ENCODE measurements at regions not wholly inside any gene's neighbourhood (a gene's known extent, or its start where the extent isn't known, plus 50 kb on each side); places are given as distances from the start of the nearest gene placed in this dataset.

DNA sequence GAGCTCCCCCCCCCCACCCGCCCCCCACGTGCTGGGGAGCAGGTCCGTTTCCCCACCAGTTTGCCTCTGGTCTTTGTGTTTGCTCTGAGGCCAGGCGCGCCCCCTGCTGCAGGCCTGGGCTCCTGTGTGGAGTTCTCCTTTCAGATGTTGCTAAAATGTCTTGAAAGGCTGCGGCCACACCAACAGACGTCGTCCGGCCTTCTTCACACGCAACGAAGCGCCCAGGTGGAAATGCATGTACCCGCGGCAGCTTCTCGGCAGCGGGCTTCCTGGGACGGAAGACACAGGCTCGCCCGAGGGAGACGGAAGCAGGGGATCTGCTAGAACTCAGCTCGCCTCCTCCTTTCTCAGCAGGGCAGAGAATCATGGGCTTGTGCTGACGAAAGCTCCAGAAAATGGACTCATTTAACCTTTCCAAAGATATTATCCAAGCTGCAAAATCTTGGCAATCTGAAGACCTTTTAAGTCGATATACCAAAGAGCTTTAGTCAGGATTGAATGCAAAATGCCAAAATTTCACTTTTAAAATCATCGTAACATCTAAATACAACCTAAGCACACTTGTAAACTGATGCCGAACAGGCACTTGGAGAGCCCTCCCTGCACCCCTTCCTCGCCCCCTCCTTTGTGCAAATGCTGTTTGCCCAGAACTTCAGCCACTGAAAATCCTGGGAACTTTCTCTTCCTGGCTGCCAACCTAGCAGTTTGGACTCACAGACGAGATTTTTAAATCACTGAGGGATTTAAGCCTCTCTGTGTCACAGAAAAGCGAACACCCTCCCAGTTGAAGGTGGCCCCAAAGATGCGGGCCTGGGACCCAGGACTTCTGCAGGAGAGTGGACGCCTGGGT lies 125.5 kb upstream of the ZNF516 start:
- H3K4me2 ChIP-seq (ENCODE audit: low read length) = peak overlapping the region; percentile 85
- Mint-ChIP-seq H3K27ac (ENCODE audit: unreplicated experiment) (peak overlapping the region; percentile 92), H3K4me1 (ENCODE audit: low read depth, unreplicated experiment) (peaks cover 28% of the 10 kb centered on the region), H3K9me3 (ENCODE audit: unreplicated experiment) (no peaks in the 10 kb centered on the region), H3K27me3 (ENCODE audit: low read depth, unreplicated experiment) (peaks cover 3% of the 10 kb centered on the region), H3K4me3 (ENCODE audit: unreplicated experiment) (peak overlapping the region; percentile 64), H3K36me3 (ENCODE audit: low read depth, unreplicated experiment) (no peaks in the 10 kb centered on the region)
- TF ChIP-seq EZH2 (IDR thresholded peaks at IDR 0.05; ENCODE audit: insufficient read depth, low read length) = no peak
- TF ChIP-seq, protein P1, sequence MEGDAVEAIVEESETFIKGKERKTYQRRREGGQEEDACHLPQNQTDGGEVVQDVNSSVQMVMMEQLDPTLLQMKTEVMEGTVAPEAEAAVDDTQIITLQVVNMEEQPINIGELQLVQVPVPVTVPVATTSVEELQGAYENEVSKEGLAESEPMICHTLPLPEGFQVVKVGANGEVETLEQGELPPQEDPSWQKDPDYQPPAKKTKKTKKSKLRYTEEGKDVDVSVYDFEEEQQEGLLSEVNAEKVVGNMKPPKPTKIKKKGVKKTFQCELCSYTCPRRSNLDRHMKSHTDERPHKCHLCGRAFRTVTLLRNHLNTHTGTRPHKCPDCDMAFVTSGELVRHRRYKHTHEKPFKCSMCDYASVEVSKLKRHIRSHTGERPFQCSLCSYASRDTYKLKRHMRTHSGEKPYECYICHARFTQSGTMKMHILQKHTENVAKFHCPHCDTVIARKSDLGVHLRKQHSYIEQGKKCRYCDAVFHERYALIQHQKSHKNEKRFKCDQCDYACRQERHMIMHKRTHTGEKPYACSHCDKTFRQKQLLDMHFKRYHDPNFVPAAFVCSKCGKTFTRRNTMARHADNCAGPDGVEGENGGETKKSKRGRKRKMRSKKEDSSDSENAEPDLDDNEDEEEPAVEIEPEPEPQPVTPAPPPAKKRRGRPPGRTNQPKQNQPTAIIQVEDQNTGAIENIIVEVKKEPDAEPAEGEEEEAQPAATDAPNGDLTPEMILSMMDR (IDR thresholded peaks at IDR 0.05; ENCODE audit: insufficient read depth, low read depth, low read length) = peak; percentile 25
- no peaks in the 10 kb centered on the region for H4K20me1 ChIP-seq (ENCODE audit: insufficient read depth, low read length)
- no peaks in the 10 kb centered on the region for H3K36me3 ChIP-seq (ENCODE audit: insufficient read depth, low read length)
- FAIRE-seq (no peak), DNase-seq (ENCODE audit: low read depth) (peak; percentile 67)
- peak overlapping the region; percentile 44 for H3K4me3 ChIP-seq (ENCODE audit: insufficient read depth, low read depth, low read length)
- peak overlapping the region; percentile 65 for H3K9ac ChIP-seq (ENCODE audit: low read length)
- peak overlapping the region; percentile 95 for H2AFZ ChIP-seq (ENCODE audit: low read depth, low read length)
- no peaks in the 10 kb centered on the region for H3K27me3 ChIP-seq (ENCODE audit: insufficient read depth, low read length)
- H3K79me2 ChIP-seq (ENCODE audit: insufficient read depth, low read length) = no peaks in the 10 kb centered on the region
- H3K9me3 ChIP-seq (ENCODE audit: insufficient read depth, low read depth, low read length) = no peaks in the 10 kb centered on the region
- H3K27ac ChIP-seq (ENCODE audit: low read depth, low read length) = peak overlapping the region; percentile 12
- peaks cover 27% of the 10 kb centered on the region for H3K4me1 ChIP-seq (ENCODE audit: insufficient read depth, low read length)

GRCh38 chr18:76619621-76620315 lies 124.7 kb upstream of the ZNF516 start:
- H3K36me3 Mint-ChIP-seq (ENCODE audit: low read depth, unreplicated experiment) = no peaks in the 10 kb centered on the region
- peak overlapping the region; percentile 78 for H3K27ac Mint-ChIP-seq (ENCODE audit: unreplicated experiment)
- Histone ChIP-seq H3K27me3 (ENCODE audit: insufficient read depth, low read length) (peaks cover 4% of the 10 kb centered on the region), H2AFZ (ENCODE audit: low read depth, low read length) (peak overlapping the region; percentile 84), H3K9me3 (ENCODE audit: insufficient read depth, low read depth, low read length) (no peaks in the 10 kb centered on the region), H3K36me3 (ENCODE audit: insufficient read depth, low read length) (no peaks in the 10 kb centered on the region), H3K79me2 (ENCODE audit: insufficient read depth, low read length) (no peaks in the 10 kb centered on the region), H4K20me1 (ENCODE audit: insufficient read depth, low read length) (no peaks in the 10 kb centered on the region), H3K27ac (ENCODE audit: low read depth, low read length) (peak overlapping the region; percentile 29), H3K4me2 (ENCODE audit: low read length) (peak overlapping the region; percentile 85), H3K4me3 (ENCODE audit: insufficient read depth, low read depth, low read length) (no peak overlapping the region), H3K9ac (ENCODE audit: low read length) (peak overlapping the region; percentile 26), H3K4me1 (ENCODE audit: insufficient read depth, low read length) (peaks cover 27% of the 10 kb centered on the region)
- peaks cover 9% of the 10 kb centered on the region for H3K27me3 Mint-ChIP-seq (ENCODE audit: low read depth, unreplicated experiment)
- no peak for FAIRE-seq
- peak overlapping the region; percentile 62 for H3K4me3 Mint-ChIP-seq (ENCODE audit: unreplicated experiment)
- DNase-seq (ENCODE audit: low read depth) = peak; percentile 68
- TF ChIP-seq EZH2 (IDR thresholded peaks at IDR 0.05; ENCODE audit: insufficient read depth, low read length) = no peak
- TF ChIP-seq, protein P1 (IDR thresholded peaks at IDR 0.05; ENCODE audit: insufficient read depth, low read depth, low read length) = no peak
- peaks cover 28% of the 10 kb centered on the region for H3K4me1 Mint-ChIP-seq (ENCODE audit: low read depth, unreplicated experiment)
- no peaks in the 10 kb centered on the region for H3K9me3 Mint-ChIP-seq (ENCODE audit: unreplicated experiment)

Measured in astrocyte (in vitro differentiated cells and primary cell).